GM18499 (cell line): ENCODE measurements at regions not wholly inside any gene's neighbourhood (a gene's known extent, or its start where the extent isn't known, plus 50 kb on each side); places are given as distances from the start of the nearest gene placed in this dataset.

Source experiments
- ATAC-seq: cut with Tn5 transposase; IDR thresholded peaks from one replicate; pipeline ENCODE4 v1.9.1; 2021; ENCODE audit warnings: moderate number of reproducible peaks; ENCODE audit not compliant: insufficient read depth, unreplicated experiment

- ATAC-seq, result no peak
Observed at GRCh38 chr11:59263225-59263894, 50.6 kb upstream of the MPEG1 start.
